WTC11 (cell line): ENCODE measurements at regions not wholly inside any gene's neighbourhood (a gene's known extent, or its start where the extent isn't known, plus 50 kb on each side); places are given as distances from the start of the nearest gene placed in this dataset.

ENCODE experiments used
- ATAC-seq: fragments of 200-7000 bp; cut with Tn5 transposase; 2 replicates; pipeline ENCODE4 v1.10.0; 2021; ENCODE audit warnings: mild to moderate bottlenecking, moderate library complexity
- CTCF ChIA-PET: fragments of 300-600 bp; sonication (Branson Sonifier 250); formaldehyde crosslinking; loops from one replicate; lab custom pipeline; 2021; ENCODE audit warnings: antibody characterized with exemption; lab: Charles Lee
- POLR2A ChIA-PET: fragments of 350-600 bp; sonication (Branson Sonifier 250); formaldehyde crosslinking; loops from one replicate; lab custom pipeline; 2021; ENCODE audit warnings: antibody characterized with exemption; lab: Charles Lee
- DNase-seq: peaks from one replicate; pipeline ENCODE4 v3.0.0; 2021; ENCODE audit warnings: low spot score
- H3K27ac Mint-ChIP-seq: 2 replicates; pipeline ENCODE4 v1.8.0; 2021; ENCODE audit warnings: mixed read lengths
- H3K27me3 Mint-ChIP-seq: 2 replicates; pipeline ENCODE4 v1.8.0; 2021; ENCODE audit warnings: low read depth, mild to moderate bottlenecking, moderate library complexity, mixed read lengths
- H3K36me3 Mint-ChIP-seq: 2 replicates; pipeline ENCODE4 v1.8.0; 2021; ENCODE audit warnings: mixed read lengths
- H3K4me1 Mint-ChIP-seq: 2 replicates; pipeline ENCODE4 v1.8.0; 2022; ENCODE audit warnings: mixed read lengths
- H3K4me3 Mint-ChIP-seq: 2 replicates; pipeline ENCODE4 v1.8.0; 2021; ENCODE audit warnings: mild to moderate bottlenecking, moderate library complexity, mixed read lengths
- H3K9me3 Mint-ChIP-seq: 2 replicates; pipeline ENCODE4 v1.8.0; 2021; ENCODE audit warnings: mixed read lengths
- ESRRA ChIP-seq: sonication (generic); formaldehyde crosslinking; IDR thresholded peaks from 2 replicates; pipeline ENCODE4 v1.8.1; 2022; ENCODE audit warnings: mild to moderate bottlenecking, missing genetic modification reagents, borderline replicate concordance
- ETV6 ChIP-seq: sonication (generic); formaldehyde crosslinking; IDR thresholded peaks from 2 replicates; pipeline ENCODE4 v1.8.1; 2022; ENCODE audit warnings: mild to moderate bottlenecking, missing genetic modification reagents
- GTF2I ChIP-seq: fragments of 250-450 bp; sonication (Bioruptor Pico); conservative IDR thresholded peaks from 2 replicates; pipeline ENCODE4 v1.4.0; 2021; ENCODE audit warnings: mild to moderate bottlenecking
- JAZF1 ChIP-seq: fragments of 250-450 bp; sonication (Bioruptor Pico); IDR thresholded peaks from 2 replicates; pipeline ENCODE4 v1.9.0; 2021; ENCODE audit warnings: moderate library complexity, mild to moderate bottlenecking, inconsistent platforms
- NFE2L1 ChIP-seq: sonication (generic); formaldehyde crosslinking; IDR thresholded peaks from 2 replicates; pipeline ENCODE4 v1.8.1; 2023; ENCODE audit warnings: missing genetic modification reagents
- NR3C1 ChIP-seq: sonication (generic); formaldehyde crosslinking; conservative IDR thresholded peaks from 2 replicates; pipeline ENCODE4 v1.8.1; 2023; ENCODE audit warnings: low read depth, mild to moderate bottlenecking, missing genetic modification reagents
- SMAD4 ChIP-seq: sonication (generic); formaldehyde crosslinking; IDR thresholded peaks from 2 replicates; pipeline ENCODE4 v1.8.0; 2022; ENCODE audit warnings: mild to moderate bottlenecking, missing genetic modification reagents
- TP53 ChIP-seq: sonication (generic); formaldehyde crosslinking; IDR thresholded peaks from 2 replicates; pipeline ENCODE4 v1.8.1; 2023; ENCODE audit warnings: mild to moderate bottlenecking, missing genetic modification reagents
- ZNF423 ChIP-seq: fragments of 250-450 bp; sonication (Bioruptor Pico); IDR thresholded peaks from 2 replicates; pipeline ENCODE4 v2.1.2; 2022; ENCODE audit warnings: mild to moderate bottlenecking, moderate library complexity
- TF ChIP-seq, protein P1 (sequence below): sonication (generic); formaldehyde crosslinking; IDR thresholded peaks from 2 replicates; pipeline ENCODE4 v1.8.1; 2022; ENCODE audit warnings: mild to moderate bottlenecking, missing genetic modification reagents, moderate library complexity, borderline replicate concordance
- TF ChIP-seq, protein P2 (sequence below): sonication (generic); formaldehyde crosslinking; IDR thresholded peaks from 2 replicates; pipeline ENCODE4 v1.8.0; 2023; ENCODE audit warnings: missing genetic modification reagents
- TF ChIP-seq, protein P3 (sequence below): fragments of 250-450 bp; sonication (Bioruptor Pico); IDR thresholded peaks from 2 replicates; pipeline ENCODE4 v1.9.0; 2021; ENCODE audit warnings: mild to moderate bottlenecking
- TF ChIP-seq, protein P4 (sequence below): sonication (generic); formaldehyde crosslinking; IDR thresholded peaks from 2 replicates; pipeline ENCODE4 v1.8.1; 2022; ENCODE audit warnings: missing genetic modification reagents, borderline replicate concordance
- TF ChIP-seq, protein P5 (sequence below): sonication (generic); formaldehyde crosslinking; IDR thresholded peaks from 2 replicates; pipeline ENCODE4 v1.8.0; 2022; ENCODE audit warnings: missing genetic modification reagents
- TF ChIP-seq, protein P6 (sequence below): sonication (generic); formaldehyde crosslinking; IDR thresholded peaks from 2 replicates; pipeline ENCODE4 v1.8.0; 2022; ENCODE audit warnings: mild to moderate bottlenecking, missing genetic modification reagents
- TF ChIP-seq, protein P7 (sequence below): sonication (generic); formaldehyde crosslinking; IDR thresholded peaks from 2 replicates; pipeline ENCODE4 v1.8.1; 2022; ENCODE audit warnings: low read depth, mild to moderate bottlenecking, moderate library complexity, missing genetic modification reagents, borderline replicate concordance

DNA sequence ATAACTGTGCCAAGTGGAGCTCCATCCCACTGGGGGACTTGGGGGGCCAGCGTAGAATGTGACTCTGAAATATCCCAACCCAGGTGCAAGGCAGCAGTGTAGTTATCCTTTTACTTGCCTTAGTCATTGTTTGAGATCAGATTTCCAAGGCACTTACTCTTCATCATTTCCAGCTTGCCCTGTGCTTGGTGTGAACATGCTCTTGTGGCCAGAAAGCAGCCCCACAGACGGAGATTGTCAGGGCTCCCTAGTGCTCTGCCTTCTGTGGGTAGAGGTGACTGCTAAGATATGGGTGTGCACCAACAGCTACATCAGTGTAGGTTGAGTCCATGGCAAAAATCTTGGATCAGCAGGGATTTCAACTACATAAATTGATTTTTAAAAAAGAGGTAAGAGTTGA is 2010.0 kb upstream of the PIK3C3 start:
- CTCF ChIA-PET, result no interaction called here

DNA sequence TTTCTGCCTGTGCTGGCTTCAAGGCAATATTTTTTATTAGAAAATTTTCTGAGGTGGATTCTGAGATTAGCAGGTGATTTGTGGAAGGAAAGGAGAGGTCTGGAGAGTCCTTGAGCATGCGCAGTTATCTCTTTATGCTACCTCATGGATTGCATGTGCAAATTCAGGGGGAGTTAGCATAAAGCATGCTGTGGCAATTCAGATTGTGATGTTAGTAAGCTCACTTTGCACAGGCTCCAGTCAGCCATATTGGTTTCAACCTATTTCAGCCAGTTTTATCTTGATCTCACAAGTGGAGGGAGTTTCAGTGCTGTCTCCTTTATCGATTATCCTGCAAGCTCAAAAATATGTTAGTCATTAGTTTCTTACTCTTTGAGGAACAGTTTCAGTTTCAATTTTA is 2012.3 kb upstream of the PIK3C3 start:
- POLR2A ChIA-PET, result interaction anchor here (1.2 kb wide), 1 partner anchor 102 kb away, joined by 3 read pairs; no protein-coding TSS in a partner anchor
- peaks cover 15% of the 10 kb centered on the region for H3K4me1 Mint-ChIP-seq
- ATAC-seq, result no peak

More for the DNA sequence above, 2010.0 kb upstream of the PIK3C3 start:
- Mint-ChIP-seq H3K36me3 (no peaks in the 10 kb centered on the region), H3K9me3 (no peaks in the 10 kb centered on the region), H3K4me3 (no peak overlapping the region), H3K27me3 (peaks cover 3% of the 10 kb centered on the region; the same call in 1 of the 2 replicates), H3K4me1 (peaks cover 24% of the 10 kb centered on the region), H3K27ac (no peak overlapping the region)
- DNase-seq (no peak), ATAC-seq (no peak)
- POLR2A ChIA-PET, result no interaction called here
- TF ChIP-seq, protein P1, sequence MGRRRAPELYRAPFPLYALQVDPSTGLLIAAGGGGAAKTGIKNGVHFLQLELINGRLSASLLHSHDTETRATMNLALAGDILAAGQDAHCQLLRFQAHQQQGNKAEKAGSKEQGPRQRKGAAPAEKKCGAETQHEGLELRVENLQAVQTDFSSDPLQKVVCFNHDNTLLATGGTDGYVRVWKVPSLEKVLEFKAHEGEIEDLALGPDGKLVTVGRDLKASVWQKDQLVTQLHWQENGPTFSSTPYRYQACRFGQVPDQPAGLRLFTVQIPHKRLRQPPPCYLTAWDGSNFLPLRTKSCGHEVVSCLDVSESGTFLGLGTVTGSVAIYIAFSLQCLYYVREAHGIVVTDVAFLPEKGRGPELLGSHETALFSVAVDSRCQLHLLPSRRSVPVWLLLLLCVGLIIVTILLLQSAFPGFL (CRISPR knock-in tag), result no peak
- TF ChIP-seq, protein P2, sequence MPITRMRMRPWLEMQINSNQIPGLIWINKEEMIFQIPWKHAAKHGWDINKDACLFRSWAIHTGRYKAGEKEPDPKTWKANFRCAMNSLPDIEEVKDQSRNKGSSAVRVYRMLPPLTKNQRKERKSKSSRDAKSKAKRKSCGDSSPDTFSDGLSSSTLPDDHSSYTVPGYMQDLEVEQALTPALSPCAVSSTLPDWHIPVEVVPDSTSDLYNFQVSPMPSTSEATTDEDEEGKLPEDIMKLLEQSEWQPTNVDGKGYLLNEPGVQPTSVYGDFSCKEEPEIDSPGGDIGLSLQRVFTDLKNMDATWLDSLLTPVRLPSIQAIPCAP (CRISPR knock-in tag), result no peak
- TF ChIP-seq, protein P3, sequence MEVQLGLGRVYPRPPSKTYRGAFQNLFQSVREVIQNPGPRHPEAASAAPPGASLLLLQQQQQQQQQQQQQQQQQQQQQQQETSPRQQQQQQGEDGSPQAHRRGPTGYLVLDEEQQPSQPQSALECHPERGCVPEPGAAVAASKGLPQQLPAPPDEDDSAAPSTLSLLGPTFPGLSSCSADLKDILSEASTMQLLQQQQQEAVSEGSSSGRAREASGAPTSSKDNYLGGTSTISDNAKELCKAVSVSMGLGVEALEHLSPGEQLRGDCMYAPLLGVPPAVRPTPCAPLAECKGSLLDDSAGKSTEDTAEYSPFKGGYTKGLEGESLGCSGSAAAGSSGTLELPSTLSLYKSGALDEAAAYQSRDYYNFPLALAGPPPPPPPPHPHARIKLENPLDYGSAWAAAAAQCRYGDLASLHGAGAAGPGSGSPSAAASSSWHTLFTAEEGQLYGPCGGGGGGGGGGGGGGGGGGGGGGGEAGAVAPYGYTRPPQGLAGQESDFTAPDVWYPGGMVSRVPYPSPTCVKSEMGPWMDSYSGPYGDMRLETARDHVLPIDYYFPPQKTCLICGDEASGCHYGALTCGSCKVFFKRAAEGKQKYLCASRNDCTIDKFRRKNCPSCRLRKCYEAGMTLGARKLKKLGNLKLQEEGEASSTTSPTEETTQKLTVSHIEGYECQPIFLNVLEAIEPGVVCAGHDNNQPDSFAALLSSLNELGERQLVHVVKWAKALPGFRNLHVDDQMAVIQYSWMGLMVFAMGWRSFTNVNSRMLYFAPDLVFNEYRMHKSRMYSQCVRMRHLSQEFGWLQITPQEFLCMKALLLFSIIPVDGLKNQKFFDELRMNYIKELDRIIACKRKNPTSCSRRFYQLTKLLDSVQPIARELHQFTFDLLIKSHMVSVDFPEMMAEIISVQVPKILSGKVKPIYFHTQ, result no peak

More for the DNA sequence above, 2012.3 kb upstream of the PIK3C3 start:
- peaks cover 1% of the 10 kb centered on the region; the same call in 1 of the 2 replicates for H3K27me3 Mint-ChIP-seq
- no peak overlapping the region for H3K27ac Mint-ChIP-seq
- DNase-seq, result no peak
- TF ChIP-seq, protein P4, sequence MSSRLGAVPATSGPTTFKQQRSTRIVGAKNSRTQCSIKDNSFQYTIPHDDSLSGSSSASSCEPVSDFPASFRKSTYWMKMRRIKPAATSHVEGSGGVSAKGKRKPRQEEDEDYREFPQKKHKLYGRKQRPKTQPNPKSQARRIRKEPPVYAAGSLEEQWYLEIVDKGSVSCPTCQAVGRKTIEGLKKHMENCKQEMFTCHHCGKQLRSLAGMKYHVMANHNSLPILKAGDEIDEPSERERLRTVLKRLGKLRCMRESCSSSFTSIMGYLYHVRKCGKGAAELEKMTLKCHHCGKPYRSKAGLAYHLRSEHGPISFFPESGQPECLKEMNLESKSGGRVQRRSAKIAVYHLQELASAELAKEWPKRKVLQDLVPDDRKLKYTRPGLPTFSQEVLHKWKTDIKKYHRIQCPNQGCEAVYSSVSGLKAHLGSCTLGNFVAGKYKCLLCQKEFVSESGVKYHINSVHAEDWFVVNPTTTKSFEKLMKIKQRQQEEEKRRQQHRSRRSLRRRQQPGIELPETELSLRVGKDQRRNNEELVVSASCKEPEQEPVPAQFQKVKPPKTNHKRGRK (CRISPR knock-in tag), result no peak
- TF ChIP-seq, protein P5, sequence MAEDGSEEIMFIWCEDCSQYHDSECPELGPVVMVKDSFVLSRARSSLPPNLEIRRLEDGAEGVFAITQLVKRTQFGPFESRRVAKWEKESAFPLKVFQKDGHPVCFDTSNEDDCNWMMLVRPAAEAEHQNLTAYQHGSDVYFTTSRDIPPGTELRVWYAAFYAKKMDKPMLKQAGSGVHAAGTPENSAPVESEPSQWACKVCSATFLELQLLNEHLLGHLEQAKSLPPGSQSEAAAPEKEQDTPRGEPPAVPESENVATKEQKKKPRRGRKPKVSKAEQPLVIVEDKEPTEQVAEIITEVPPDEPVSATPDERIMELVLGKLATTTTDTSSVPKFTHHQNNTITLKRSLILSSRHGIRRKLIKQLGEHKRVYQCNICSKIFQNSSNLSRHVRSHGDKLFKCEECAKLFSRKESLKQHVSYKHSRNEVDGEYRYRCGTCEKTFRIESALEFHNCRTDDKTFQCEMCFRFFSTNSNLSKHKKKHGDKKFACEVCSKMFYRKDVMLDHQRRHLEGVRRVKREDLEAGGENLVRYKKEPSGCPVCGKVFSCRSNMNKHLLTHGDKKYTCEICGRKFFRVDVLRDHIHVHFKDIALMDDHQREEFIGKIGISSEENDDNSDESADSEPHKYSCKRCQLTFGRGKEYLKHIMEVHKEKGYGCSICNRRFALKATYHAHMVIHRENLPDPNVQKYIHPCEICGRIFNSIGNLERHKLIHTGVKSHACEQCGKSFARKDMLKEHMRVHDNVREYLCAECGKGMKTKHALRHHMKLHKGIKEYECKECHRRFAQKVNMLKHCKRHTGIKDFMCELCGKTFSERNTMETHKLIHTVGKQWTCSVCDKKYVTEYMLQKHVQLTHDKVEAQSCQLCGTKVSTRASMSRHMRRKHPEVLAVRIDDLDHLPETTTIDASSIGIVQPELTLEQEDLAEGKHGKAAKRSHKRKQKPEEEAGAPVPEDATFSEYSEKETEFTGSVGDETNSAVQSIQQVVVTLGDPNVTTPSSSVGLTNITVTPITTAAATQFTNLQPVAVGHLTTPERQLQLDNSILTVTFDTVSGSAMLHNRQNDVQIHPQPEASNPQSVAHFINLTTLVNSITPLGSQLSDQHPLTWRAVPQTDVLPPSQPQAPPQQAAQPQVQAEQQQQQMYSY (CRISPR knock-in tag), result no peak
- TF ChIP-seq ETV6 (CRISPR knock-in tag) (no peak), ESRRA (CRISPR knock-in tag) (no peak), SMAD4 (CRISPR knock-in tag) (no peak), ZNF423 (CRISPR knock-in tag) (no peak), NR3C1 (CRISPR knock-in tag) (no peak), GTF2I (no peak), TP53 (CRISPR knock-in tag) (no peak), JAZF1 (CRISPR knock-in tag) (no peak), NFE2L1 (no peak)
- TF ChIP-seq, protein P6, sequence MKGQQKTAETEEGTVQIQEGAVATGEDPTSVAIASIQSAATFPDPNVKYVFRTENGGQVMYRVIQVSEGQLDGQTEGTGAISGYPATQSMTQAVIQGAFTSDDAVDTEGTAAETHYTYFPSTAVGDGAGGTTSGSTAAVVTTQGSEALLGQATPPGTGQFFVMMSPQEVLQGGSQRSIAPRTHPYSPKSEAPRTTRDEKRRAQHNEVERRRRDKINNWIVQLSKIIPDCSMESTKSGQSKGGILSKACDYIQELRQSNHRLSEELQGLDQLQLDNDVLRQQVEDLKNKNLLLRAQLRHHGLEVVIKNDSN, result no peak
- TF ChIP-seq, protein P7, sequence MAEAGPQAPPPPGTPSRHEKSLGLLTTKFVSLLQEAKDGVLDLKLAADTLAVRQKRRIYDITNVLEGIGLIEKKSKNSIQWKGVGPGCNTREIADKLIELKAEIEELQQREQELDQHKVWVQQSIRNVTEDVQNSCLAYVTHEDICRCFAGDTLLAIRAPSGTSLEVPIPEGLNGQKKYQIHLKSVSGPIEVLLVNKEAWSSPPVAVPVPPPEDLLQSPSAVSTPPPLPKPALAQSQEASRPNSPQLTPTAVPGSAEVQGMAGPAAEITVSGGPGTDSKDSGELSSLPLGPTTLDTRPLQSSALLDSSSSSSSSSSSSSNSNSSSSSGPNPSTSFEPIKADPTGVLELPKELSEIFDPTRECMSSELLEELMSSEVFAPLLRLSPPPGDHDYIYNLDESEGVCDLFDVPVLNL (CRISPR knock-in tag), result no peak
- no peaks in the 10 kb centered on the region for H3K36me3 Mint-ChIP-seq
- CTCF ChIA-PET, result no interaction called here
- H3K4me3 Mint-ChIP-seq, result no peak overlapping the region
- no peaks in the 10 kb centered on the region for H3K9me3 Mint-ChIP-seq
